NCI-H460 (cell line): ENCODE measurements at regions not wholly inside any gene's neighbourhood (a gene's known extent, or its start where the extent isn't known, plus 50 kb on each side); places are given as distances from the start of the nearest gene placed in this dataset.

Source experiments
- DNase-seq: peaks from one replicate; pipeline ENCODE4 v3.0.0-alpha.2; 2016; ENCODE audit warnings: low read depth; ENCODE audit errors: extremely low read depth

GRCh38 chr6:6518631-6519427, 69.7 kb upstream of the LY86 start:
- DNase-seq: no peak

- no peak for DNase-seq
These were observed 66.5 kb upstream of the LY86 start for GRCh38 chr6:6521961-6522482.

- DNase-seq: no peak
These were observed 65.8 kb upstream of the LY86 start for GRCh38 chr6:6522709-6523108.

GRCh38 chr6:6524951-6525350, 63.6 kb upstream of the LY86 start:
- no peak for DNase-seq

- no peak for DNase-seq
These were observed 62.6 kb upstream of the LY86 start for GRCh38 chr6:6525933-6526332.

GRCh38 chr6:6529275-6529674, 59.2 kb upstream of the LY86 start:
- DNase-seq: no peak

GRCh38 chr6:6533176-6533575, 55.3 kb upstream of the LY86 start:
- no peak for DNase-seq

GRCh38 chr6:6534399-6534798, 54.1 kb upstream of the LY86 start:
- no peak for DNase-seq

- no peak for DNase-seq
These were observed 50.8 kb upstream of the LY86 start for GRCh38 chr6:6537488-6538260.

GRCh38 chr6:6538261-6538660, 50.3 kb upstream of the LY86 start:
- no peak for DNase-seq
